WTC11 (cell line): ENCODE measurements at regions not wholly inside any gene's neighbourhood (a gene's known extent, or its start where the extent isn't known, plus 50 kb on each side); places are given as distances from the start of the nearest gene placed in this dataset.

ENCODE experiments used
- JUN ChIP-seq: sonication (generic); formaldehyde crosslinking; IDR thresholded peaks from 2 replicates; pipeline ENCODE4 v1.8.0; 2023; ENCODE audit warnings: mild to moderate bottlenecking, missing genetic modification reagents
- SMAD3 ChIP-seq: sonication (generic); formaldehyde crosslinking; IDR thresholded peaks from 2 replicates; pipeline ENCODE4 v1.8.0; 2022; ENCODE audit warnings: missing genetic modification reagents, mild to moderate bottlenecking, borderline replicate concordance

- TF ChIP-seq JUN (CRISPR knock-in tag): no peak
- TF ChIP-seq SMAD3 (CRISPR knock-in tag): no peak
Observed at GRCh38 chr16:62597875-62598274, 561.6 kb upstream of the CDH8 start.
